Skeletal muscle tissue (tissue), 3 donors: ENCODE measurements at regions not wholly inside any gene's neighbourhood (a gene's known extent, or its start where the extent isn't known, plus 50 kb on each side); places are given as distances from the start of the nearest gene placed in this dataset.
"Not testable (repeated sequence)": the region's sequence is repeated elsewhere in the genome, so short reads cannot be mapped to it uniquely, and the experiment has no call there.

ENCODE experiments used
- H3K27ac ChIP-seq: one replicate; pipeline ENCODE4 v1.7.0; 2013; ENCODE audit warnings: mild to moderate bottlenecking, low read depth, low read length, inconsistent platforms
- H3K27me3 ChIP-seq, 3 donors: one replicate each; pipeline ENCODE4 v1.7.0; 2013; ENCODE audit warnings: low read length in 3 of 3; ENCODE audit not compliant: control insufficient read depth in 3 of 3, insufficient read depth in 3 of 3
- H3K36me3 ChIP-seq, 3 donors: one replicate each; pipeline ENCODE4 v1.7.0; 2013; ENCODE audit warnings: low read length in 3 of 3; ENCODE audit not compliant: control insufficient read depth in 3 of 3, insufficient read depth in 3 of 3
- H3K4me1 ChIP-seq, 3 donors: one replicate each; pipeline ENCODE4 v1.7.0; 2013; ENCODE audit warnings: low read length in 3 of 3, mild to moderate bottlenecking in 3 of 3; ENCODE audit not compliant: control insufficient read depth in 3 of 3, insufficient read depth in 3 of 3
- H3K4me3 ChIP-seq, 3 donors: one replicate each; pipeline ENCODE4 v1.7.0; 2013; ENCODE audit warnings: low read length in 3 of 3
- H3K9ac ChIP-seq, 3 donors: one replicate each; pipeline ENCODE4 v1.7.0; 2013; ENCODE audit warnings: low read length in 3 of 3, mild to moderate bottlenecking in 3 of 3, moderate library complexity in 2 of 3, low read depth in 1 of 3
- H3K9me3 ChIP-seq, 3 donors: one replicate each; pipeline ENCODE4 v1.7.0; 2013; ENCODE audit warnings: low read length in 3 of 3; ENCODE audit not compliant: control insufficient read depth in 3 of 3
- donor health status: Osteomylitis.

DNA sequence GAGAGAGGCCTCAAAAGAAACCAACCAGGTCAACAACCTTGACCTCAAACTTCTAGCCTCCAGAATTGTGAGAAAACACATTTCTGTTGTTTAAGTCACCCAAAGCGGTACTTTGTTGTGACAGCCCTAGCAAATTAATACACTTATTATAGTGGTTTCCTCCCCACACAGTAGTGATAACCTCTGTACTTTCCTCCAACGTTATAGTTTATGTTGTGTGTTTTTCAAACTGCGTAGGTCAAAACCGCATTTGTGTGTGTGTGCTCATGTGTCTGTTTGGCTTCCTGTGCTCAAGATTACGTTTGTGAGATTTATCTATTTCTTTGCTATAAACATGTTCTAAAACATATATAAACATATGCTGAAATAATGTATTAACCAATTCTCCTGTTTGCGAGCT lies 667.8 kb upstream of the USP24 start:
- H3K4me1 ChIP-seq = peaks cover 0 to under 1% (median 0%) of the 10 kb centered on the region in 3 donors
- H3K4me3 ChIP-seq = no peak overlapping the region
- no peaks in the 10 kb centered on the region for H3K9me3 ChIP-seq
- no peaks in the 10 kb centered on the region for H3K36me3 ChIP-seq
- no peak overlapping the region for H3K9ac ChIP-seq
- no peaks in the 10 kb centered on the region for H3K27me3 ChIP-seq
- H3K27ac ChIP-seq = no peak overlapping the region

DNA sequence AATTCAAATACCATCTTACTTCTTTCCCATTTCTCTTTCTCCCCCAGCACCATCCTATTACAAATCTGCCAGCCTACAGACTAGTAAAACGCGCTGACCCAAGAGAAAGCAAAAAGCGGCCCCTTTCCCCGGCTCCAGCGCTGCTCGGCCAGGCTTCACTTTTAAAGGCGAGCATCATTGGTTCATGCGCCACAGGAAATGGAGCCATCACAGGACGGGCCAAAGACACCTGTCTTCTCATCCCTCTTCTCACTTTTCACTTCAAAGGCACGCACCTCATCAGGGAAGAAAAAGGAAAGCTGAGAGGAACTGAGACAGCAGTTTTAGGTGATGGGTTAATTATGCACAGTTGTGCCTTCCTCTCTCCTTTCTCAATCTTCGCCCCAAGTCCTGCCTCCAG lies 664.2 kb upstream of the USP24 start:
- H3K27ac ChIP-seq = no peak overlapping the region
- H3K36me3 ChIP-seq = no peaks in the 10 kb centered on the region
- peaks cover 6 to 15% (median 9%) of the 10 kb centered on the region in 3 donors for H3K4me1 ChIP-seq
- H3K27me3 ChIP-seq = no peaks in the 10 kb centered on the region
- H3K9me3 ChIP-seq = no peaks in the 10 kb centered on the region
- no peak overlapping the region for H3K4me3 ChIP-seq
- no peak overlapping the region for H3K9ac ChIP-seq

DNA sequence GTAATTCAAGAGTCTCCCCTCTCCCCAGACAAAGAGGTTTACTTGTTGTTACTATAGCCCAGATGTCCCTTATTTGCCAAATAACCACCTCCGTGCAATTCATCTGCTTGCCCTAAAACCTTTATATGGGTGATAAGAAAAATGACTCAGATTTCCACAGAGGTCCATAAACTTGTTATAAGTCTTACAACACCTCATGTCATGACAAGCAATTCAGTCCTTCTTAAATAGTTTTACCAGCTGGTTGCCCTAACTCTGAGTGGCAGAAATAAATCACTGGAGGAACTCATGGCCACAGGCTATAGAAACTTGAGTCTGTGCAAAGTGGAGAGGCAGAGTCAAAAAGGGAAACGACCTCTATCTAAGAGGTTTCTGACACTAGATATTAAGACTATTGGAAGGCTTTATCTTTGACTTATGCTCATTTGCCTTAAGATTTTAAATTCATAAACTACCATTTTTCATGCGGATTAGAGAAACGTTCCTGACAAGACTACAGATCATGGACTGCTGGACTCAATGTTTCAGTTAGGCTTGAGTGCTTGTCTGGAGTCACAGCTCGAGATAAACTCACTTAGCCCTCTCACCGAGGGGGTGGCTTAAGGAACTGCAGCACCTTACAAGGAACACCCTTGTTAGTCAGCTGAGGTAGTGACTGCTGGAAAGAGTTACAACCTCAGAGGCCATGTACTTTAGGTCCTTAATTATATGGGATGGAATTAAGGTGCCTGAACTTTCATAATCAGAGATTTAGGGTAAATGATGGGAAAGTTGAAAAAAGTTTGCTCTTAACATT lies 662.5 kb upstream of the USP24 start:
- no peaks in the 10 kb centered on the region for H3K27me3 ChIP-seq
- H3K9me3 ChIP-seq = no peaks in the 10 kb centered on the region
- peaks cover 6 to 15% (median 9%) of the 10 kb centered on the region in 3 donors for H3K4me1 ChIP-seq
- no peak overlapping the region for H3K27ac ChIP-seq
- H3K9ac ChIP-seq = no peak overlapping the region
- no peak overlapping the region for H3K4me3 ChIP-seq
- H3K36me3 ChIP-seq = no peaks in the 10 kb centered on the region

DNA sequence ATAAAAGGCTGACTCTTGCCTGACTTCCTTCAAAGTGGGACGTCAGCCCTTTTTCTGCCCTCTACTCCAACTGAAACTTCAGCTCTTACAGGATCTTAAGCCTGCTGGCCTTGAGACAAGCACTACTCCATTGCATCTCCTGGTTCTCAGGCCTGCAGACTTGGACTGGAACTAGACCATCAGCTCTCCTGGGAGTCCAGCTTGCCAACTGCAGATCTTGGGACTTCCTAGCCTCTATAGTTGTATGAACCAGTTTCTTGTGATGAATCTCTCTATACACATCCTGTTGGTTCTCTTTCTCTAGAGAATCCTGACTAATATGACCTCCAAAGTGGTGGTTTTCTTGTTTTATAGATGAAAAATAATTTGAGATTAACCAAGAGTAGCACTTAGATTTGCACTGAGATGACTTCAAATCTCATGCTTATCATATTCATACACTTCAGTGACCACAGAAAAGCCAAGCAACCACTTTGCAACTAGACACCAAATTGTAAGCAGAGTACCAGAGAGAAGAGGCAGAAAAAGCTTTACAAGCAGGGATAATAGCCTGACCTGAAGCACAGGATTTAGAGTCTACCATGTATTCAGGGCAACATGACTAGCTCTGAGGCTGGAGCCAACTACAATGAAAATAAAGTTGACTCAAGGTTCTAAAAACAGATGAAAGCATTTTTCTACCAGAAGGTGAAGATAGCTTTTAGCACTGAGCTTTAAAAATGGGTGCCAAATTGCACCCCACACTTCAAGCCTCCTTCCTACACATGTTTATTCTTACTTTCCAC lies 661.3 kb upstream of the USP24 start:
- Histone ChIP-seq H3K4me1 (peaks cover 6 to 15% (median 9%) of the 10 kb centered on the region in 3 donors), H3K27ac (no peak overlapping the region), H3K27me3 (no peaks in the 10 kb centered on the region), H3K9ac (no peak overlapping the region), H3K36me3 (no peaks in the 10 kb centered on the region), H3K4me3 (no peak overlapping the region), H3K9me3 (no peaks in the 10 kb centered on the region)

DNA sequence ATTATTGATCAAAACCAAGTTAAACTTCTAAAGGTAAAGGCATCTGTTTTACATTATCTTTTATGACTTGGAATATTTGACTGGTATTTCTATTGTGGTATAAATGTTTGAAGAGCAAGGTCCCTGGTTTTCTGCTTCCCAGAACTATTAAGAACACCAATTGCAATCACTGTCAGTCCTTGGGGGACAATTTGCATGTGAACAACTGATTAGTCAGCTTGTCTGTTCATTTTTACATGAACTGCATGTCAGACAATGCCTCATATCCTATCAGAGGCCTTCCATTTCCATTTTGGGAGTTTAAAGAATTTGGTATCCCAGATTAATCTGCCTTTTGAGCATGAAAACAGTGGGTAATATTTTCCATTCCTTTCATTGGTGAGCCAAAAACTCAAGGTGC lies 654.9 kb upstream of the USP24 start:
- H3K4me3 ChIP-seq = no peak overlapping the region
- peaks cover 4 to 10% (median 5%) of the 10 kb centered on the region in 3 donors for H3K4me1 ChIP-seq
- peak overlapping the region; percentile 19 for H3K27ac ChIP-seq
- H3K9me3 ChIP-seq = no peaks in the 10 kb centered on the region
- no peaks in the 10 kb centered on the region for H3K36me3 ChIP-seq
- no peak overlapping the region for H3K9ac ChIP-seq
- H3K27me3 ChIP-seq = no peaks in the 10 kb centered on the region

DNA sequence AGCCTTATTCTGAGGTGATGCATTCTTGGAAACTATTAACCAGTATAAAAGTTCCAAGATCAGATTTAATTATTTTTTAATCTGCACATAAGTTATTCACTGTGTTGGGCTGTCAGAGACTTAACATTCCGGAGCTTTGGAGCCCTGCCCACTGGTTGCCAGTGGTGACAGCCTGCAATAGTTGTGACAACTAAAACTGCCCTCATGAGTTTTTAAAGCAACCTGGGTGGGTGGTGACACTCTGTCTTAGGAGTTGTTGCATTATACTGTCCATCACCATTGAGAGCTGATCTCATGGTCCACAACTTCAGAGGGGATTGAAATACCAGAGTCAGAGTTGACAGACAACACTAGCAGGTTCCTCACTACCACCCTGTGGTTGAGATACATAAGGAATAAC lies 653.9 kb upstream of the USP24 start:
- Histone ChIP-seq H3K9me3 (no peaks in the 10 kb centered on the region), H3K4me3 (no peak overlapping the region), H3K9ac (no peak overlapping the region), H3K27ac (peak overlapping the region; percentile 1), H3K36me3 (no peaks in the 10 kb centered on the region), H3K27me3 (no peaks in the 10 kb centered on the region), H3K4me1 (peaks cover 4 to 10% (median 5%) of the 10 kb centered on the region in 3 donors)

DNA sequence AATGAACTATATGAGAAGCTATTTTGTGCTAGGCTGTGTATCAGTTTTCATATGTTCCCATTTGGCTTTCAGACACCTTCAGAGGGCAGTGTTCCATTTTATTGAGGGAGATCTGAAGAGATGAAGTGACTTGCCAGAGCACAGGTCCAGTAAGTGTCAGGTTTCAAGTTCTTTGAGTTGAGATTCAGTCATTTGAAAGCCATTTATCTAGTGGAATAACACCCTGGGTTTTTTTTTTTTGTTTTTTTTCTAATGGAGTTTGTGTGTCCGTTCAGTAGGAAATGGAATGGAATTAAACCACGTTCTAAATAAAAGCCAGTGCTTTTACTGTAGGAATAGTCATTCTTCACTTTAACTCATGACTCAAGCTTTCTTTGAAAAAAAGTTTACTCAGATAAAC lies 652.9 kb upstream of the USP24 start:
- Histone ChIP-seq H3K27ac (no peak overlapping the region), H3K4me3 (no peak overlapping the region), H3K9ac (no peak overlapping the region), H3K27me3 (no peaks in the 10 kb centered on the region), H3K4me1 (peaks cover 4 to 10% (median 5%) of the 10 kb centered on the region in 3 donors), H3K36me3 (no peaks in the 10 kb centered on the region), H3K9me3 (no peaks in the 10 kb centered on the region)

DNA sequence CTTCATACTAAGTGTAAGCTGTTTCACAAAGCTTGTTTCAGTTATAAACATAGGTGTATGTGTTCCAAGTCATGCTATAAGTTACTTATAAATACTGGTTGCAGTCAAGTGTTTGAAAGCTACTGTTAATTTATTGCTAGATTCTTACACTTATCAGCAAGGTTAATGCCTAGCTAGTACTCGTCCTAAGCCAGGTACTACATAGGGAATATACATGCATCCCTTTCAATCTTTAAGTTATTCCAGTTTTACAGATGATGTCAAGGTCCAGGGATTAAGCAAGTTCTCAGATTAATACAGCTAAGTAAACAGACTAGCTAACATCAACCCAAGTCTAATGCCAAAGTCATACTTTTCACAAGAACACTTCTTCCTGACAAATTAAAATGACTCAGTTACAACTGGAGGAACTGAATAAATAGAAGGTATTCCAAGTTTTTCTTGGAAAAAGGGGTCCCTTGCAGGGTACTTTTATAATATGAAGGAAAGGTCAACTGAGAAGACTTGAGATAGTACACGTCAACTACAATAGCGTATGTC lies 652.2 kb upstream of the USP24 start:
- H3K27ac ChIP-seq = no peak overlapping the region
- no peaks in the 10 kb centered on the region for H3K9me3 ChIP-seq
- no peak overlapping the region for H3K4me3 ChIP-seq

DNA sequence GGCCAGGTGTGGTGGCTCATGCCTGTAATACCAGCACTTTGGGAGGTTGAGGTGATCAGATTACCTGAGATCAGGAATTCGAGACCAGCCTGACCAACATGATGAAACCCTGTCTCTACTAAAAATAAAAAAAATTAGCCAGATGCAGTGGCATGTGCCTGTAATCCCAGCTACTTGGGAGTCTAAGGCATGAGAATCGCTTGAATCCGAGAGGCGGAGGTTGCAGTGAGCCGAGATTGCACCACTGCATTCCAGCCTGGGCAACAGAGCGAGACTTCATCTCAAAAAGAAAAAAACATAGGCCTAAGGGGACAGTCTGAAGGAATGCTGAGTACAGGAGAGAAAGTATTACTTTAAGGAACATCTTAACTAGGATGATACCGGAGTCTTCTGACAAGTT lies 650.6 kb upstream of the USP24 start:
- not testable (repeated sequence) for H3K36me3 ChIP-seq, H3K9me3 ChIP-seq, H3K27ac ChIP-seq, H3K27me3 ChIP-seq, H3K4me3 ChIP-seq, H3K9ac ChIP-seq
- peaks cover 4 to 10% (median 5%) of the 10 kb centered on the region in 3 donors for H3K4me1 ChIP-seq

More for the DNA sequence above, 652.2 kb upstream of the USP24 start:
- H3K9ac ChIP-seq = no peak overlapping the region
- H3K36me3 ChIP-seq = no peaks in the 10 kb centered on the region
- H3K4me1 ChIP-seq = peaks cover 4 to 10% (median 5%) of the 10 kb centered on the region in 3 donors
- H3K27me3 ChIP-seq = no peaks in the 10 kb centered on the region

DNA sequence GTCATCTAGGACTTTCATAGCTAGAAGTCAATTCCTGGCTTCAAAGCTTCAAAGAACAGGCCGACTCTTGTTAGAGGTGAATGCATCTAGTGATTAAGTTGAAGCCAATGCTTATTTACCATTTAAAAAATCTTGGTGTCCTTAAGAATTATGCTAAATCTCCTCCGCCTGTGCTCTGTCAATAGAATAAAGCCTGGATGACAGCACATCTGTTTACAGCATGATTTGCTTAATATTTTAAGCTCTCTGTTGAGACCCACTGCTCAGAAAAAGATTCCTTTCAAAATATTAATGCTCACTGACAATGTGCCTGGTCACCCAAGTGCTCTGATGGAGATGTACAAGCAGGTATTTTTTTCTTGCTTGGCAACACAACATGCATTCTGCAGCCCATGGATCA lies 649.1 kb upstream of the USP24 start:
- Histone ChIP-seq H3K9ac (no peak overlapping the region), H3K4me3 (no peak overlapping the region), H3K27me3 (no peaks in the 10 kb centered on the region), H3K4me1 (peaks cover 4 to 10% (median 5%) of the 10 kb centered on the region in 3 donors), H3K9me3 (no peaks in the 10 kb centered on the region), H3K27ac (no peak overlapping the region), H3K36me3 (no peaks in the 10 kb centered on the region)
